ENCODE measurements at regions not wholly inside any gene's neighbourhood (a gene's known extent, or its start where the extent isn't known, plus 50 kb on each side); places are given as distances from the start of the nearest gene placed in this dataset.

- peaks cover 3% of the 10 kb centered on the region for H3K4me1 Mint-ChIP-seq (ENCODE audit: unreplicated experiment)
- peaks cover 3% of the 10 kb centered on the region for H3K27me3 Mint-ChIP-seq (ENCODE audit: unreplicated experiment)
- TF ChIP-seq CTCF (IDR thresholded peaks at IDR 0.05): no peak
- H3K36me3 Mint-ChIP-seq (ENCODE audit: unreplicated experiment): no peaks in the 10 kb centered on the region
- H3K4me3 Mint-ChIP-seq (ENCODE audit: unreplicated experiment): no peak overlapping the region
- peaks cover 25% of the 10 kb centered on the region for H3K9me3 Mint-ChIP-seq (ENCODE audit: unreplicated experiment)
- H3K27ac Mint-ChIP-seq (ENCODE audit: unreplicated experiment): no peak overlapping the region
- DNase-seq (ENCODE audit: extremely low spot score, unreplicated experiment): no peak
Observed at GRCh38 chr11:128005562-128005961, 581.8 kb downstream of the ETS1 start.

DNA sequence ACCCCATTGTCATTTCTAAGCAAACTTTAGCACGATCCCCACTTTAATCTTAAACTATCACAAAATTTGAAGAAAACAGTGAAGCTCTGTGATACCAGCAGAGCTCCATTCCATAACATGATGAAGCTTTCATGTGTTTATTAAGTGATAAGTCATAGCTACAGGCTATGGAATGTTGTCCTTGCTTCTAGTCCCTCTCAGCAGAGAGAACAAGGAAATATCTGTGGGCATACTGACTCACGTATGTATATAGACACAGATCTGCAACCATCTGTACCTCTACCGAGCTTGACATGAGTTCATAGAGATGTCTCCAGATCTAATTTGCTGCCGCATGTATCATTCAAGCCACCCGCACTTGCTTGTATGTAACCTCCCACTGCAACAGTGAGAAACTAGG, 588.9 kb downstream of the ETS1 start:
- no peaks in the 10 kb centered on the region for H3K9me3 Mint-ChIP-seq (ENCODE audit: unreplicated experiment)
- H3K4me3 Mint-ChIP-seq (ENCODE audit: unreplicated experiment): no peak overlapping the region
- TF ChIP-seq CTCF (IDR thresholded peaks at IDR 0.05): no peak
- no peaks in the 10 kb centered on the region for H3K27me3 Mint-ChIP-seq (ENCODE audit: unreplicated experiment)
- no peak for DNase-seq (ENCODE audit: extremely low spot score, unreplicated experiment)
- H3K4me1 Mint-ChIP-seq (ENCODE audit: unreplicated experiment): peaks cover 33% of the 10 kb centered on the region
- no peaks in the 10 kb centered on the region for H3K36me3 Mint-ChIP-seq (ENCODE audit: unreplicated experiment)
- H3K27ac Mint-ChIP-seq (ENCODE audit: unreplicated experiment): no peak overlapping the region

DNA sequence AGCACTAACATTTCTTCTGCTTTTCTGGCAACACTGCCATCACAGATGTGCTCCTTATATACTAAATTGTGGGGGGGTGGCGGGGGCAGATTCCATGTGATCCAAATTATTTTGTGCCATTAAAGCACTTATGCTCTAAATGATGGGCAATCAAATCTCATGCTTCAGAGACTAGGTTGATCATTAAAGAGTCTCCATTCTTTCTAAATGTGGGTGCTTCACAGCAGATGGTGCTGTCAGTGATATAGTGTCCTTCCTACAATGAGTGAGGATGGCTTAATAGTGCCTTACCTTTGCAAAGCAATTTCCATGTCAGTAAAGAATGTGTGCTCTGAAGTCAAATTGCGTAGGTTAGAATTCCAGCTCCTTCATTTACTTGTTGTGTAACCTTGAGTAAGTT, 589.8 kb downstream of the ETS1 start:
- TF ChIP-seq CTCF (IDR thresholded peaks at IDR 0.05): no peak
- H3K4me1 Mint-ChIP-seq (ENCODE audit: unreplicated experiment): peaks cover 33% of the 10 kb centered on the region
- no peaks in the 10 kb centered on the region for H3K27me3 Mint-ChIP-seq (ENCODE audit: unreplicated experiment)
- H3K36me3 Mint-ChIP-seq (ENCODE audit: unreplicated experiment): no peaks in the 10 kb centered on the region
- H3K4me3 Mint-ChIP-seq (ENCODE audit: unreplicated experiment): no peak overlapping the region
- H3K9me3 Mint-ChIP-seq (ENCODE audit: unreplicated experiment): no peaks in the 10 kb centered on the region
- no peak overlapping the region for H3K27ac Mint-ChIP-seq (ENCODE audit: unreplicated experiment)
- DNase-seq (ENCODE audit: extremely low spot score, unreplicated experiment): no peak

DNA sequence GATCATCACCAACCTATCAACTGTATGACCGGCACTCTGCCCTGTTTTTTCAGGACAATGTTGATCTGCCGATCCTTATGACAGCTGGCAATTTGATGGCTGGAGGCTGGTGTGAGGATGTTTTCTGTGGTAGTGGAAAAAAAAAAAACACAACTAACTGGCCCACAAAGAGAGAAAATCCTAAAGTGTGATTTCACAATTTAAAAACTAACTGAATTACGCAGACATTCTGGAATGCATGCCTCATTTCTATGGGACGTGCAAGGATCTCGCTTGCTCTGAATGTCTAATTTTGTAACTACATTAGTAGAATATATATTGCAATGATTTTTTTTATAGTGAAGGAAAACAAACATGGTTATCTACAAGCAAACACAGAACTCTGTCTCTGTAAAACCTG, 590.5 kb downstream of the ETS1 start:
- no peaks in the 10 kb centered on the region for H3K36me3 Mint-ChIP-seq (ENCODE audit: unreplicated experiment)
- TF ChIP-seq CTCF (IDR thresholded peaks at IDR 0.05): no peak
- DNase-seq (ENCODE audit: extremely low spot score, unreplicated experiment): no peak
- peaks cover 33% of the 10 kb centered on the region for H3K4me1 Mint-ChIP-seq (ENCODE audit: unreplicated experiment)
- peak overlapping the region; percentile 1 for H3K27ac Mint-ChIP-seq (ENCODE audit: unreplicated experiment)
- no peaks in the 10 kb centered on the region for H3K9me3 Mint-ChIP-seq (ENCODE audit: unreplicated experiment)
- no peaks in the 10 kb centered on the region for H3K27me3 Mint-ChIP-seq (ENCODE audit: unreplicated experiment)
- no peak overlapping the region for H3K4me3 Mint-ChIP-seq (ENCODE audit: unreplicated experiment)

DNA sequence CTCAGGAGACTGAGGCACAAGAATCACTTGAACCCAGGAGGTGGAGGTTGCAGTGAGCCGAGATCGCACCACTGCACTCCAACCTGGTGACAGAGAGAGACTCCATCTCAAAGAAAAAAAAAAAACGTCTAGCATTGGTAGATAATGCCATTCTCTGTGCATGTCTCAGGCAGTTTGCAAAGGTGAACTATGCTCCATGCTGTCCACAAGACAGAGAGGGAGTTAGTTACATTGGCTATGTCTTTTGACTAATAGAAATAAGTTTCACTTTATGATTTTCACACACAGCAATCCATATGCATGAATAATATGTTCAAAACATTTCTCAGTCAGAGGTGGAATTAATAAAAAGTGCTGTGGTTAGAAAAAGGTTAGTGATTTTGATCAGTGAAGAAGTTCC, 591.4 kb downstream of the ETS1 start:
- Mint-ChIP-seq H3K4me3 (ENCODE audit: unreplicated experiment) (no peak overlapping the region), H3K27me3 (ENCODE audit: unreplicated experiment) (no peaks in the 10 kb centered on the region), H3K27ac (ENCODE audit: unreplicated experiment) (no peak overlapping the region), H3K36me3 (ENCODE audit: unreplicated experiment) (no peaks in the 10 kb centered on the region), H3K4me1 (ENCODE audit: unreplicated experiment) (peaks cover 33% of the 10 kb centered on the region), H3K9me3 (ENCODE audit: unreplicated experiment) (no peaks in the 10 kb centered on the region)
- TF ChIP-seq CTCF (IDR thresholded peaks at IDR 0.05): no peak
- DNase-seq (ENCODE audit: extremely low spot score, unreplicated experiment): no peak

Data from osteocyte (in vitro differentiated cells).